Spleen (tissue), 11 donors: ENCODE measurements at regions not wholly inside any gene's neighbourhood (a gene's known extent, or its start where the extent isn't known, plus 50 kb on each side); places are given as distances from the start of the nearest gene placed in this dataset.

Source experiments
- DNase-seq: peaks from one replicate; pipeline ENCODE4 v3.0.0-alpha.2; 2020
- H3K27ac ChIP-seq, 8 donors: fragments of 200-600 bp; sonication (generic) in 7 of 8; 1 replicate in 4 of 8; 2 replicates in 4 of 8; pipeline versions ENCODE4 v1.5.0 to v1.8.0; 2016 to 2021; ENCODE audit warnings: inconsistent platforms in 4 of 8, mild to moderate bottlenecking in 4 of 8, moderate library complexity in 1 of 8
- H3K27me3 ChIP-seq, 7 donors: fragments of 200-600 bp; sonication (generic) in 6 of 7; replicated peaks in 1 of 7; 1 replicate in 4 of 7; 2 replicates in 3 of 7; pipeline versions ENCODE4 v1.5.0 to v1.8.0; 2016 to 2021; ENCODE audit warnings: inconsistent platforms in 3 of 7, mild to moderate bottlenecking in 1 of 7
- H3K36me3 ChIP-seq, 6 donors: fragments of 200-600 bp; sonication (generic) in 5 of 6; 1 replicate in 4 of 6; 2 replicates in 2 of 6; pipeline versions ENCODE4 v1.5.0 to v1.8.0; 2016 to 2021; ENCODE audit warnings: inconsistent platforms in 2 of 6
- H3K4me1 ChIP-seq, 6 donors: fragments of 200-600 bp; sonication (generic) in 5 of 6; 1 replicate in 3 of 6; 2 replicates in 3 of 6; pipeline versions ENCODE4 v1.5.0 to v1.8.0; 2016 to 2021; ENCODE audit warnings: inconsistent platforms in 3 of 6
- H3K4me3 ChIP-seq, 8 donors: fragments of 200-600 bp; sonication (generic) in 7 of 8; 1 replicate in 4 of 8; 2 replicates in 4 of 8; pipeline versions ENCODE4 v1.5.0 to v1.8.0; 2016 to 2021; ENCODE audit warnings: inconsistent platforms in 4 of 8, mild to moderate bottlenecking in 4 of 8, moderate library complexity in 2 of 8
- H3K9me3 ChIP-seq, 8 donors: fragments of 200-600 bp; sonication (generic) in 7 of 8; 1 replicate in 4 of 8; 2 replicates in 4 of 8; pipeline versions ENCODE4 v1.5.0 to v1.8.0; 2016 to 2021; ENCODE audit warnings: inconsistent platforms in 4 of 8
- POLR2A ChIP-seq, 3 donors: fragments of 450-650 bp; IDR thresholded peaks; one replicate each; pipeline ENCODE4 v1.5.1; 2017; ENCODE audit warnings: antibody characterized with exemption in 3 of 3, mild to moderate bottlenecking in 1 of 3
- POLR2AphosphoS5 ChIP-seq, 3 donors: sonication (generic); formaldehyde crosslinking; IDR thresholded peaks; one replicate each; pipeline ENCODE4 v1.5.1; 2017; ENCODE audit warnings: antibody characterized with exemption in 3 of 3
- WGBS, 5 donors: extraction: QIAGEN DNeasy Blood & Tissue Kit in 3 of 5; methylation state at CpG; one replicate each; pipeline versions ENCODE4 v1.1.5 to v1.1.7; 2013 to 2018; 5-methylcytosine and 5-hydroxymethylcytosine counted together
- intact Hi-C: fragments of 100-400 bp; cut with DNase I; formaldehyde crosslinking; loops from one replicate; pipeline ENCODE4 v1.15.0; 2023; ENCODE audit warnings: low total_unique reads
- TF ChIP-seq, protein P1 (sequence below), 11 experiments: fragments of 200-600 bp in 7 of 11; fragments of 450-650 bp in 4 of 11; sonication (generic) in 4 of 11; IDR thresholded peaks in 8 of 11; conservative IDR thresholded peaks in 3 of 11; 1 replicate in 7 of 11; 2 replicates in 4 of 11; pipeline versions ENCODE4 v1.4.0 to v1.8.0; 2016 to 2021; ENCODE audit warnings: antibody characterized with exemption in 11 of 11, inconsistent platforms in 4 of 11, mild to moderate bottlenecking in 1 of 11
- donor health status: healthy with polysubstance abuse.
- donor health status: DM: no; HTN: no; CAD: no; lungs with moderate emphysema.
- donor health status: DM: no; HTN: no; CAD: no.
- donor health status: Bipolar disorder and iron deficiency.
- donor health status: healthy.
- donor health status: DM: no; HTN: no; CAD: no.
- donor health status: DM: yes; HTN: yes; CAD: no.

DNA sequence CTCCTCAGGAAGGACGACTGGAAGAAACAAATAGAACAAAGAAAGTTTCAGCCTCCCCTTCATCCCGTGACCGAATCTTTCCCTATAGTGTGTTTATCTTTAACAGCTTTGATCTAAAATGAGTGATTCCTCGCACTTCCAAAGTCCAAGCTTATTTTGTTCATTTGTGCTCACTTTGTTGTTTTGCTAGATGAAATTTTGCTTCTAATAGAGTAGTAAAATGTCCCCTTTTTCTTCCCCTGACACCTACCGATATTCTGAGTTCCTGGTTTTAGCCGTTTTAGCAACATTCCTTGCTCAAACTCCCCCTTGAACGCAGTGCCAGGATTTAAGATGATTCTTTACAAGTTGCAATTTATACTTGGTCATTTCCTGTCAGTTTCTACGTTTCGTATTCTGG lies 204.2 kb downstream of the FGF9 start:
- 50 to 68% (median 57%) methylated on average over 9 of the region's 9 CpGs for WGBS, 5 donors
- no peak overlapping the region for H3K27ac ChIP-seq
- H3K9me3 ChIP-seq = no peaks in the 10 kb centered on the region
- intact Hi-C loops = no loop called here
- no peaks in the 10 kb centered on the region for H3K27me3 ChIP-seq
- no peak for TF ChIP-seq POLR2AphosphoS5 (IDR thresholded peaks at IDR 0.05)
- TF ChIP-seq, protein P1, sequence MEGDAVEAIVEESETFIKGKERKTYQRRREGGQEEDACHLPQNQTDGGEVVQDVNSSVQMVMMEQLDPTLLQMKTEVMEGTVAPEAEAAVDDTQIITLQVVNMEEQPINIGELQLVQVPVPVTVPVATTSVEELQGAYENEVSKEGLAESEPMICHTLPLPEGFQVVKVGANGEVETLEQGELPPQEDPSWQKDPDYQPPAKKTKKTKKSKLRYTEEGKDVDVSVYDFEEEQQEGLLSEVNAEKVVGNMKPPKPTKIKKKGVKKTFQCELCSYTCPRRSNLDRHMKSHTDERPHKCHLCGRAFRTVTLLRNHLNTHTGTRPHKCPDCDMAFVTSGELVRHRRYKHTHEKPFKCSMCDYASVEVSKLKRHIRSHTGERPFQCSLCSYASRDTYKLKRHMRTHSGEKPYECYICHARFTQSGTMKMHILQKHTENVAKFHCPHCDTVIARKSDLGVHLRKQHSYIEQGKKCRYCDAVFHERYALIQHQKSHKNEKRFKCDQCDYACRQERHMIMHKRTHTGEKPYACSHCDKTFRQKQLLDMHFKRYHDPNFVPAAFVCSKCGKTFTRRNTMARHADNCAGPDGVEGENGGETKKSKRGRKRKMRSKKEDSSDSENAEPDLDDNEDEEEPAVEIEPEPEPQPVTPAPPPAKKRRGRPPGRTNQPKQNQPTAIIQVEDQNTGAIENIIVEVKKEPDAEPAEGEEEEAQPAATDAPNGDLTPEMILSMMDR (IDR thresholded peaks at IDR 0.05 in 8 of 11, conservative IDR thresholded peaks at IDR 0.05 in 3 of 11) = no peak
- no peak for TF ChIP-seq POLR2A (IDR thresholded peaks at IDR 0.05)
- no peak overlapping the region for H3K4me3 ChIP-seq
- H3K4me1 ChIP-seq = no peaks in the 10 kb centered on the region
- H3K36me3 ChIP-seq = no peaks in the 10 kb centered on the region
- DNase-seq = no peak

DNA sequence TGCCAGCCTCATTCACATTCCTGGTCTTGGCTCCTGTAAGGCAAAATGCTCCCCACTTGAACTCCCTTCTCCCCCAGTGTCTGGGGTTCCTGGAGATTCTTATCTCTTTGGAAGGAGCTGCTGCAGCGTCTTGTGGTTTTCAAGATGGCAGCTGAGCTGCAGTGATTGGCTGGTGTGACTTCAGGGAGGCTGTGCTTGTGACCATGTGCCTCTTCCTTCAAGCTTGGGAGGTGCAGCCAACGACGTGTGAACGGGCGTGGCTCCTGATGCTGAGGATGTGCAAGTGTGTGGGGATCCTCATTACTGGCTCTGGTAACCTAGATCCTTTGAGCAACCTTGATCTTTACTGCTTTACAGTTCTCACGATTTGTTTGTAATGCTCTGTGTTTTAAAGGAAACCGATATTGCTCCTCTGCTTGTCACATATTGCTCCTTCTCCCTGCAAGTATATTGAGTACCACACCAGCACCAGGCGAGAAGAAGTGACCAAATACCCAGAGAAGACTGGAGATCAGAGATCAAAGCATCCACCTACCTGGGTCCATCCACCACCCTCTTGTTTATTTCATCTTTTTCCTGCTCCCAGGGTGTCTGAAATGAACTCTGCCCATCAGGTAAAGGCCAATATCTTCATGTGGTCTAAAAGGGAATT lies 208.5 kb downstream of the FGF9 start:
- no peak for DNase-seq
- 83 to 92% (median 86%) methylated on average over 8 of the region's 8 CpGs for WGBS, 5 donors
- Histone ChIP-seq H3K27ac (no peak overlapping the region), H3K4me3 (no peak overlapping the region), H3K36me3 (no peaks in the 10 kb centered on the region), H3K9me3 (no peaks in the 10 kb centered on the region), H3K27me3 (no peaks in the 10 kb centered on the region), H3K4me1 (no peaks in the 10 kb centered on the region)
- TF ChIP-seq, protein P1 (IDR thresholded peaks at IDR 0.05 in 8 of 11, conservative IDR thresholded peaks at IDR 0.05 in 3 of 11) = no peak
- TF ChIP-seq POLR2AphosphoS5 (IDR thresholded peaks at IDR 0.05) = no peak
- intact Hi-C loops = no loop called here

DNA sequence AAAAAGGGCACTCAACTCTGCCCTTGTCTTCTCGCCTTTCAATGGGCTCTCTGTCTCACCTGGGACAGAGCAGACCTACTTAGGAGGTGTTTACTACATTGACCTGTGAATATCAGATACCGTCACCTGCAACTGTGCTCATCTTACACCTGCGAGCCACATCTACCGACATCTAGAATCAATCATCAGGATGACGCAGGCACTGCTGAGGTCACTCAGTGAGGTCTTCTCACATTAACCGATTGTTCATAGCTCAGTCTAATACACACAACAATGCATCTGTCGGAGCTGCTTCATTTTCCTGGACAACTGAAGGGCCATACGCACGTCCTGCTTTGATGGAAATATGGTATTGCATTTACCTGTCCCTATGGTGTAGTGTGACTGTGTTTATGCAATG lies 211.9 kb downstream of the FGF9 start:
- no peaks in the 10 kb centered on the region for H3K4me1 ChIP-seq
- no peak overlapping the region for H3K27ac ChIP-seq
- intact Hi-C loops = no loop called here
- TF ChIP-seq POLR2A (IDR thresholded peaks at IDR 0.05) = no peak
- TF ChIP-seq, protein P1 (IDR thresholded peaks at IDR 0.05 in 8 of 11, conservative IDR thresholded peaks at IDR 0.05 in 3 of 11) = no peak
- TF ChIP-seq POLR2AphosphoS5 (IDR thresholded peaks at IDR 0.05) = no peak
- 85 to 97% (median 89%) methylated on average over 9 of the region's 9 CpGs for WGBS, 5 donors
- no peak overlapping the region for H3K4me3 ChIP-seq
- H3K27me3 ChIP-seq = no peaks in the 10 kb centered on the region
- DNase-seq = no peak
- no peaks in the 10 kb centered on the region for H3K9me3 ChIP-seq
- H3K36me3 ChIP-seq = no peaks in the 10 kb centered on the region

DNA sequence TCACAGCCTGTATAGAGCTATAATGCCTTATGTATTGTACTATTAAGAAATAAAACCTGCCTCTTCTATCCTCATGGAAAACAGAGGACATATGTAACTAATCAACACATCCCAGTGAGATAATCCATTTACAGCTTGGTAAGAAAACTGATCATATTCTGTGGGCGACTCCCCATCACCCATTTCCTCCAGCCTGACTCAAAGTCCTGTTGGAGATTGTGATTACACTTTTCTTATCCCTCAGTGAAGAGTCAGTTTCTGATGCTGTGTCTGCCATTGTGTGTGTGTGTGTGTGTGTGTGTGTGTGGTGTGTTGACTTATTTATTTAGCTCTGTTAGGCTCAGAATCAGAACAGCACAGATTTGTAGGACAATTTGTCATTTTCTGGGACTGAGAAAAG lies 212.8 kb downstream of the FGF9 start:
- intact Hi-C loops = no loop called here
- H3K27ac ChIP-seq = no peak overlapping the region
- H3K4me1 ChIP-seq = no peaks in the 10 kb centered on the region
- no peaks in the 10 kb centered on the region for H3K27me3 ChIP-seq
- WGBS, 5 donors = 79 to 90% (median 85%) methylated on average over 1 of the region's 1 CpG
- no peak overlapping the region for H3K4me3 ChIP-seq
- H3K9me3 ChIP-seq = no peaks in the 10 kb centered on the region
- TF ChIP-seq, protein P1 (IDR thresholded peaks at IDR 0.05 in 8 of 11, conservative IDR thresholded peaks at IDR 0.05 in 3 of 11) = no peak
- TF ChIP-seq POLR2AphosphoS5 (IDR thresholded peaks at IDR 0.05) (no peak), POLR2A (IDR thresholded peaks at IDR 0.05) (no peak)
- no peaks in the 10 kb centered on the region for H3K36me3 ChIP-seq
- no peak for DNase-seq
